DMS114 treated with DMSO at 0.1 percent for 48 hours (cell line): ENCODE measurements at regions not wholly inside any gene's neighbourhood (a gene's known extent, or its start where the extent isn't known, plus 50 kb on each side); places are given as distances from the start of the nearest gene placed in this dataset.
"Not testable (repeated sequence)": the region's sequence is repeated elsewhere in the genome, so short reads cannot be mapped to it uniquely, and the experiment has no call there.

Experiments used
- DNase-seq: peaks from one replicate; lab custom pipeline; 2025; ENCODE audit not compliant: unreplicated experiment; lab: John Stamatoyannopoulos, UW

DNA sequence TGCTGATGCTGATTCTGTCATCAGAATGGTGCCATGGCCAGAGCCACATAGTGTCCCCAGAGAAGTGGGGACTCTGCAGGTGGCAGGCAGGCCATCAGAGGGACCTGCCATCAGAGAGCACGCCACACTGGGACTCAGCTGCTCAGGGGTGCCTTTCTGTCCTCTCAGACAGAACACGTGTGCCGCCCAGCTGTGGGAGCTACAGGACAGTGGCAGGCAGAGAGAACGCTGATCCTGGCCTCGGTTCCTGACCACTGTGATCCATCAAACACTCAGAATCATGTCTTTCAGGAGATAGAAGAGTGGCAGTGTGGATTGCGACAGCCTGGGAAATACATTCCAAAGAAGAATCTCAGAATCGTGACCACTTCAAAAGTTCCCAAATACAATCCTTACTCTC, 497.2 kb upstream of the SALL3 start:
- no peak for DNase-seq

- DNase-seq, result no peak
Measured at GRCh38 chr18:78487649-78488048, 492.0 kb upstream of the SALL3 start.

- no peak for DNase-seq
Measured at GRCh38 chr18:78492064-78492812, 487.4 kb upstream of the SALL3 start.

- DNase-seq, result no peak
Measured at GRCh38 chr18:78492813-78493371, 486.7 kb upstream of the SALL3 start.

GRCh38 chr18:78493490-78493889, 486.1 kb upstream of the SALL3 start:
- DNase-seq, result not testable (repeated sequence)

- DNase-seq, result no peak
Measured at GRCh38 chr18:78494204-78495085, 485.2 kb upstream of the SALL3 start.

- DNase-seq, result no peak
Measured at GRCh38 chr18:78495550-78495949, 484.1 kb upstream of the SALL3 start.

- DNase-seq, result no peak
Measured at GRCh38 chr18:78496079-78496478, 483.5 kb upstream of the SALL3 start.

DNA sequence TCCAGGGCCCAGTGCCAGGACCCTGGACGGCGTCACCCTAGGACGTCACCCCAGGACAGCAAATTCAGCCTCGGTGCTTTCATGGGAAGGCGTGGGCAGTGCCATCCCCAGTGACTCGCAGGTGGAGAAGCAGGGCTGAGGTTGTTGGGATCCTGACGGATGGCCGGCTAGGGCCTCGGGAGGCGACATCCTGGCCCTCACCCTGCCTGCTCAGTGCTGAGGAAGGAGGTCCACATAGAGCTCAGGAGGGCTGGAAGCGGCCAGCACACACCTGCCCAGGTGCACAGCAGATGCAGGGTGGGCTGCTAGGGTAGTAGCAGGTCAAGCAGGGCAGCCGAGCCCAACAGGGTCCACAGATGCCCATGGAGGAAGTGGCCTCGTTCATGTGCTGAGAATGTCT, 482.0 kb upstream of the SALL3 start:
- DNase-seq, result no peak

DNA sequence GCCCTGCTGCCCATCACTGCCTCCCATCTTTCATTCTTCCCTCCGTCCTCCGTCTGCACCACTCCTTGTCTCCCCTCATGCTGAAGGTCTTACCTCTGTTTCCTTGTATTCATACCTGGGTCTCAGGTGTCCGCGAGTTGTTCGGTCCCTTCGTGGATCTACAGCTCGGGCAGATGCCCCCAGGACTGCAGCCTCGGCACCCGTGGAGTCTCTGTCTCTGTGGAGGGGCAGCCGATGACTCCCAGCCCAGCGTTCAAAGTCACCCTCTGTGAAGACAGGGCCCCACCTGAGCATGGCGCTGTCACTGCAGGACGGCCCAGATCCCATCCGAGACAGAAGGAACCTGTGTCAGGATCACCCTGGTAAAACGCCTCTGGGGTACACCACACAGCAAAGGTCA, 480.0 kb upstream of the SALL3 start:
- no peak for DNase-seq

- no peak for DNase-seq
Measured at GRCh38 chr18:78501251-78501650, 478.4 kb upstream of the SALL3 start.

DNA sequence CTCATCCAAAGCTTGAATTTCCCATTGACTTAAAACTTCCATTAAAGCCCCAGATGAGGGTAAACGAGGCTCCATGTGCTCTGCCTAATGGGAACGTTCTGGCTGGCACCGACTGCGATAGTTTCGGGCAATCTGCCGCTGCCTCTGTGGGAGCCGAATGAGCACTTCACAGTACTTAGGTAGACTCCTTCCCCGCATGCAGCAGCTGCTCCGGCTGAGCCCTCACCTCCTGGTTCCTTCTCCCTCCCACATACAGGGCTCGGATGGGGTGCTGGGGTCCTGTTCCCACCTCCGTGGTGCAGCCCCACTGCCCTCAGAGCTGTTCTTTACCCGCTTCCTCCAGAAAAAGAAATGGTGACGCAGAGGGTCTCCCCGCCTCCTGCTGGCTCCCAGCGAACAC, 476.5 kb upstream of the SALL3 start:
- DNase-seq, result no peak

DNA sequence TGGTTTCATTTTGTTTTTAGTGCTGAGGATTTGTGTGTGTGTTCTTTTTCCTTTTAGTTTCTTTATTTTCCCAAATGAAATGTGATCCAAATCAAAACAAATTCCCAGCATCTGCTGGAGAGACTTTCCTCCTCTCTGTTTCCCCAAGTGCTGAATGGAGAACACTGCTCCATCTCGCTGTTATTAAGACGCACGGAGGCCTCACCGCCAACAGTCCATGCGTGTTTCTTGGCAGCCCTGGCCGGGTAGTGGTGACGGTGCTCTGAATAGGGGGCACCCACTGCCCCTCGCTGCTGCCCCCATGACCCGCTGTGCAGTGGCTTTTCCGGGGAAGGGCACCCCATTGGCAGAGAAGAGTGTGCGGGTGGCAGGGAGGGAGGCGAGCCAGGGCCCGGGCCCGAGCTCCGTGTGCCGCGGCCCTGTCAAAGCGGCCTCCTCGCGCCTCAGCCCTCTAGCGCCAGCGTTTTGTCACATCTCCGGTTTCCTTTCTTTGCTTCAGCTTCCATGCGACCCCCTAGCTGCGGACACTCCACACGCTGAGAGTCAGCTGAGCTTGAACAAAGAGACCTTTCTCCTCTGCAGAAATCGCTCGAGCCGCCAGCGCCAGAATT, 473.7 kb upstream of the SALL3 start:
- no peak for DNase-seq

DNA sequence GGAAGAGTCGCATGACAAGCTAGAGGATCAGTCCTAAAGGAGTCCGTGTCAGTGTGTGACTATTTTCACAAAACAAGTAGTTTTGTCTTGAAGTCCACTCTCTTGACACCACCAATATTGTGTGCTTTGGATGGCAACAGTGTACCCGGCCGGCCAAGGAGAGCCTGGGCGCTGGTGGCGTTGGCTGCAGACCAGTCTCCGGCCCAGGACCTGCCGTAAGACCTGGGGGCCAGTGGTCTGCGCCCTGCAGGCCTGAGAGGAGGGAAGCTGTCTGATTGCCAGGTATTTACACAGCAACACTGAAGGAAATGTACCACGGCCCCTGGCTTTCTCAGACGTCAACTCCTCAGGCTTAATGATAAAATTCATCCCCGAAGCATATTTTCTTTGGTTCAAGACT, 472.4 kb upstream of the SALL3 start:
- DNase-seq, result no peak

- DNase-seq, result not testable (repeated sequence)
Measured at GRCh38 chr18:78508228-78508824, 471.3 kb upstream of the SALL3 start.

- DNase-seq, result no peak
Measured at GRCh38 chr18:78510091-78510490, 469.5 kb upstream of the SALL3 start.

DNA sequence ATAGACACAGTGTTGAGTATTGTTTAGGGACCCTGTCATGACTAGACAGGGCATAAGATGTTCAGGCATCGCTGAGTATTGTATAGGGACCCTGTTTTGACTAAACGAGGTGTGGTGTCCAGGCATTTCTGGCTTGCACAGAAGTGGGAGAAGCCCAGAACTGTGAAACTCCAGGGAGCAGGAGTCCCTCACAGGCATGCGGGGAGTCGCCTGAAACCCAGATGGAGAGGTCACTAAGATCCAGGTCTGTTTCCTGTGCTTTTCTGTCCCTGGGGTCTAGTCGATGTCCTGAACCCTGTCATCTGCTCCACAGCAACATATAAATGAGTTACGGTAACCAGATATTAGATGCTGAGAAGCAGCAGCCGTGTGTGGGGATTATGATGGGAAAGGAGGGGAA, 469.0 kb upstream of the SALL3 start:
- DNase-seq, result no peak

GRCh38 chr18:78511666-78512601, 467.7 kb upstream of the SALL3 start:
- no peak for DNase-seq

- DNase-seq, result no peak
Measured at GRCh38 chr18:78514910-78515670, 464.5 kb upstream of the SALL3 start.
